ENCODE measurements at regions not wholly inside any gene's neighbourhood (a gene's known extent, or its start where the extent isn't known, plus 50 kb on each side); places are given as distances from the start of the nearest gene placed in this dataset.

DNA sequence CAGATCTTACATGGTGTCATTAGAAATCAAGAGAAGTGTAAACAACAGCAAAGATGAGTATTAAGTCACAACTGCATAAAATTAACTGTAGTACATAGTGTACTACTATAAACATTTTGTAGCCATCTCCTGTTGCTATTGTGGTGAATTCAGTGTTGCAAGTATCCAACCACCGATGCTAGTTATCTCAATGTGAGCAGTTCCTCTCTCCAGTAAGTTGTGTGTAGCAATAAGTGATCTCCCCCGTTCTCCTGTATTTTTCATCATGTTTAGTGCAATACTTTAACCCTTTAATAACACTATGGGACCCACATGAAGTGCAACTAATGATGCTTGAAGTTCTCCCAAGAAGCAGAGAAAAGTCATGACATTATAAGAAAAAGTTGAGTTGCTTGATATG is 264.7 kb upstream of the KCNH8 start:
- no peak overlapping the region for H3K27ac ChIP-seq
- 8 to 13% methylated on average over 2 of the region's 2 CpGs for WGBS, 2 experiments (ENCODE audit: low coverage in 1 of 2, low lambda C conversion rate in 2 of 2, missing lambda C conversion rate in 2 of 2)
- no peaks in the 10 kb centered on the region for H4K20me1 ChIP-seq (ENCODE audit: insufficient read depth)
- no peaks in the 10 kb centered on the region for H3K9me2 ChIP-seq (ENCODE audit: insufficient read depth)
- H3F3A ChIP-seq (ENCODE audit: insufficient read depth) = no peaks in the 10 kb centered on the region
- H3K4me3 ChIP-seq = no peak overlapping the region
- no peaks in the 10 kb centered on the region for H3K79me2 ChIP-seq (ENCODE audit: insufficient read depth)
- no peak overlapping the region for H2AFZ ChIP-seq
- H3K36me3 ChIP-seq (ENCODE audit: low read depth) = no peaks in the 10 kb centered on the region
- in situ Hi-C loops (cut with MboI) = no loop called here
- H3K9me3 ChIP-seq (ENCODE audit: low read depth) = no peaks in the 10 kb centered on the region
- no peak overlapping the region for H3K9ac ChIP-seq
- no peak for DNase-seq
- no peak for TF ChIP-seq EZH2 (IDR thresholded peaks at IDR 0.05; ENCODE audit: insufficient read depth, poor library complexity, severe bottlenecking)
- TF ChIP-seq EZH2phosphoT487 (IDR thresholded peaks at IDR 0.05; ENCODE audit: insufficient read depth, low read depth) = no peak
- no peaks in the 10 kb centered on the region for H3K27me3 ChIP-seq (replicated peaks; ENCODE audit: insufficient read depth)
- H3K4me1 ChIP-seq (ENCODE audit: insufficient read depth) = no peaks in the 10 kb centered on the region
- H3K4me2 ChIP-seq (ENCODE audit: unreplicated experiment) = no peak overlapping the region

DNA sequence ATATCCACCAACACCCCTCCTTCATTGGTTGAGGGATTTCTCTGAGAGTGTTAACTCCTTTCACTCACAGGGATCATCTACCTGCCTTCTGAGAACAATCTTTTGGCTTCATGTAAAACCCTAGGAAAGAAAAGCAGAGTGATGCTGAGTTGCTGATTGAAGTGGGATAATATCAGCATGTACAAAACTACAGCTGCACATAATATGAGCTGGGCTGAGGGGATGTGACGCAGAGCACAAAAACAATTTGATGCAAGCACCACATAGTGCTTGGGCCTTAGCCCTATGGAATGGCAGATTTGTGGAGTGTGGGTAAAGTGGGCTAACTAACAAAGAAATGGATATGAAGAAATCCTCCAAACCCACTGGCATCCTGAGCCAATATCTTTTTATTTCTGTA is 267.6 kb upstream of the KCNH8 start:
- Histone ChIP-seq H3K27me3 (replicated peaks; ENCODE audit: insufficient read depth) (no peaks in the 10 kb centered on the region), H3K4me2 (ENCODE audit: unreplicated experiment) (no peak overlapping the region), H3K9me3 (ENCODE audit: low read depth) (no peaks in the 10 kb centered on the region), H3K36me3 (ENCODE audit: low read depth) (no peaks in the 10 kb centered on the region), H3K4me3 (no peak overlapping the region), H3K79me2 (ENCODE audit: insufficient read depth) (no peaks in the 10 kb centered on the region), H2AFZ (no peak overlapping the region), H3K9ac (no peak overlapping the region), H3K4me1 (ENCODE audit: insufficient read depth) (no peaks in the 10 kb centered on the region), H3K9me2 (ENCODE audit: insufficient read depth) (no peaks in the 10 kb centered on the region), H4K20me1 (ENCODE audit: insufficient read depth) (no peaks in the 10 kb centered on the region), H3F3A (ENCODE audit: insufficient read depth) (no peaks in the 10 kb centered on the region), H3K27ac (no peak overlapping the region)
- TF ChIP-seq EZH2 (IDR thresholded peaks at IDR 0.05; ENCODE audit: insufficient read depth, poor library complexity, severe bottlenecking) = no peak
- TF ChIP-seq EZH2phosphoT487 (IDR thresholded peaks at IDR 0.05; ENCODE audit: insufficient read depth, low read depth) = no peak
- DNase-seq = no peak
- in situ Hi-C loops (cut with MboI) = no loop called here
- WGBS, 2 experiments (ENCODE audit: low coverage in 1 of 2, low lambda C conversion rate in 2 of 2, missing lambda C conversion rate in 2 of 2) = 14 to 18% methylated on average over 1 of the region's 1 CpG

GRCh38 chr3:18872466-18872865 is 275.8 kb upstream of the KCNH8 start:
- no peaks in the 10 kb centered on the region for H4K20me1 ChIP-seq (ENCODE audit: insufficient read depth)
- no peak overlapping the region for H2AFZ ChIP-seq
- H3K27ac ChIP-seq = no peak overlapping the region
- H3K27me3 ChIP-seq (replicated peaks; ENCODE audit: insufficient read depth) = no peaks in the 10 kb centered on the region
- TF ChIP-seq EZH2 (IDR thresholded peaks at IDR 0.05; ENCODE audit: insufficient read depth, poor library complexity, severe bottlenecking) = no peak
- no peak for TF ChIP-seq EZH2phosphoT487 (IDR thresholded peaks at IDR 0.05; ENCODE audit: insufficient read depth, low read depth)
- in situ Hi-C loops (cut with MboI) = no loop called here
- H3K79me2 ChIP-seq (ENCODE audit: insufficient read depth) = no peaks in the 10 kb centered on the region
- no peak overlapping the region for H3K4me3 ChIP-seq
- no peak overlapping the region for H3K4me2 ChIP-seq (ENCODE audit: unreplicated experiment)
- no peaks in the 10 kb centered on the region for H3K36me3 ChIP-seq (ENCODE audit: low read depth)
- H3K9ac ChIP-seq = no peak overlapping the region
- no peak for DNase-seq
- 24 to 40% methylated on average over 1 of the region's 1 CpG for WGBS, 2 experiments (ENCODE audit: low coverage in 1 of 2, low lambda C conversion rate in 2 of 2, missing lambda C conversion rate in 2 of 2)
- no peaks in the 10 kb centered on the region for H3K9me2 ChIP-seq (ENCODE audit: insufficient read depth)
- no peaks in the 10 kb centered on the region for H3F3A ChIP-seq (ENCODE audit: insufficient read depth)
- no peaks in the 10 kb centered on the region for H3K4me1 ChIP-seq (ENCODE audit: insufficient read depth)
- no peaks in the 10 kb centered on the region for H3K9me3 ChIP-seq (ENCODE audit: low read depth)

GRCh38 chr3:18870642-18871041 is 277.7 kb upstream of the KCNH8 start:
- Histone ChIP-seq H3K36me3 (ENCODE audit: low read depth) (no peaks in the 10 kb centered on the region), H3K4me1 (ENCODE audit: insufficient read depth) (no peaks in the 10 kb centered on the region), H3K27ac (no peak overlapping the region), H4K20me1 (ENCODE audit: insufficient read depth) (no peaks in the 10 kb centered on the region), H2AFZ (no peak overlapping the region), H3K9ac (no peak overlapping the region), H3K9me3 (ENCODE audit: low read depth) (no peaks in the 10 kb centered on the region), H3K4me3 (no peak overlapping the region), H3K9me2 (ENCODE audit: insufficient read depth) (no peaks in the 10 kb centered on the region), H3K4me2 (ENCODE audit: unreplicated experiment) (no peak overlapping the region), H3K79me2 (ENCODE audit: insufficient read depth) (no peaks in the 10 kb centered on the region), H3F3A (ENCODE audit: insufficient read depth) (no peaks in the 10 kb centered on the region), H3K27me3 (replicated peaks; ENCODE audit: insufficient read depth) (no peaks in the 10 kb centered on the region)
- DNase-seq = no peak
- TF ChIP-seq EZH2phosphoT487 (IDR thresholded peaks at IDR 0.05; ENCODE audit: insufficient read depth, low read depth) = no peak
- no peak for TF ChIP-seq EZH2 (IDR thresholded peaks at IDR 0.05; ENCODE audit: insufficient read depth, poor library complexity, severe bottlenecking)
- in situ Hi-C loops (cut with MboI) = no loop called here
- 6 to 7% methylated on average over 2 of the region's 2 CpGs for WGBS, 2 experiments (ENCODE audit: low coverage in 1 of 2, low lambda C conversion rate in 2 of 2, missing lambda C conversion rate in 2 of 2)

DNA sequence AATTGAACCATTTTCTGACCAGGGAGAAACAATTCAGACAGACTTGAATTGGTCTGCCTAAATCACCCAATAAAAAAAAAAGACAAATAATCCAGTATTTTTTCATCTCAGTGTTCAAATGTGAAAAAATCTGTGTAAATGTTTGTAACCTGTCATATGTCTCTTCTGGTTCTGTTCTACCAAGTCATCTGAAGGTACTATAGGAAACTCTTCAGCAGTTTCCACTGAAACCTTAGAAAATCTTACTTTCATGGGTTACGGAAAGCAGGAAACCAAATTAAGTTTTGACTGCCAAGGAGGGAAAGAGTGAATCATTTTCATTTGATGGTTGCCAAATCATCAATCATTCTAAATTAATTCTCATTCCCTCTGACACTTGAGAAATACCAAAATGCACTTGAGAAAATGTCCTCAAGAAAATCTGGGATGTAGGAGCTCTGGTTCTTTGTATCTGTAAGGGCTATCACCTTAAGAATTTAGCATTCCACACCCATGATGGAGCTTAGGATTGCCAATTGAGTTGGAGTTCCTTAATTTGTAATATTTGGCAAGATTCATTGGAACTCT is 278.2 kb upstream of the KCNH8 start:
- in situ Hi-C loops (cut with MboI) = no loop called here
- 0 to 4% methylated on average over 1 of the region's 1 CpG for WGBS, 2 experiments (ENCODE audit: low coverage in 1 of 2, low lambda C conversion rate in 2 of 2, missing lambda C conversion rate in 2 of 2)
- Histone ChIP-seq H3K36me3 (ENCODE audit: low read depth) (no peaks in the 10 kb centered on the region), H3K27ac (no peak overlapping the region), H4K20me1 (ENCODE audit: insufficient read depth) (no peaks in the 10 kb centered on the region), H2AFZ (no peak overlapping the region), H3F3A (ENCODE audit: insufficient read depth) (no peaks in the 10 kb centered on the region), H3K9me2 (ENCODE audit: insufficient read depth) (no peaks in the 10 kb centered on the region), H3K9ac (no peak overlapping the region), H3K4me1 (ENCODE audit: insufficient read depth) (no peaks in the 10 kb centered on the region), H3K4me3 (no peak overlapping the region), H3K79me2 (ENCODE audit: insufficient read depth) (no peaks in the 10 kb centered on the region), H3K9me3 (ENCODE audit: low read depth) (no peaks in the 10 kb centered on the region), H3K27me3 (replicated peaks; ENCODE audit: insufficient read depth) (no peaks in the 10 kb centered on the region), H3K4me2 (ENCODE audit: unreplicated experiment) (no peak overlapping the region)
- TF ChIP-seq EZH2phosphoT487 (IDR thresholded peaks at IDR 0.05; ENCODE audit: insufficient read depth, low read depth) (no peak), EZH2 (IDR thresholded peaks at IDR 0.05; ENCODE audit: insufficient read depth, poor library complexity, severe bottlenecking) (no peak)
- DNase-seq = no peak

Data from GM23248 (cell line).